Peyer's patch (tissue), 4 donors: ENCODE measurements at regions not wholly inside any gene's neighbourhood (a gene's known extent, or its start where the extent isn't known, plus 50 kb on each side); places are given as distances from the start of the nearest gene placed in this dataset.

ENCODE experiments used
- DNase-seq, 3 donors: peaks; one replicate each; pipeline ENCODE4 v3.0.0-alpha.2; 2017 to 2019
- H3K27ac ChIP-seq, 4 donors: fragments of 200-600 bp; sonication (generic); one replicate each; pipeline ENCODE4 v1.5.1; 2016 to 2019
- H3K27me3 ChIP-seq, 2 donors: fragments of 200-600 bp; sonication (generic); one replicate each; pipeline ENCODE4 v1.5.1; 2019
- H3K36me3 ChIP-seq, 3 donors: fragments of 200-600 bp; sonication (generic); one replicate each; pipeline ENCODE4 v1.5.1; 2016 to 2019
- H3K4me1 ChIP-seq, 4 donors: fragments of 200-600 bp; sonication (generic); one replicate each; pipeline ENCODE4 v1.5.1; 2016 to 2019
- H3K4me3 ChIP-seq, 4 donors: fragments of 200-600 bp; sonication (generic); 1 replicate in 3 of 4; 2 replicates in 1 of 4; pipeline ENCODE4 v1.5.1; 2016 to 2019; ENCODE audit warnings: mild to moderate bottlenecking in 1 of 4
- H3K9me3 ChIP-seq, 4 donors: fragments of 200-600 bp; sonication (generic); one replicate each; pipeline ENCODE4 v1.5.1; 2016 to 2019; ENCODE audit warnings: mild to moderate bottlenecking in 1 of 4
- CTCF ChIP-seq, 6 experiments: fragments of 450-650 bp in 4 of 6; fragments of 200-600 bp in 2 of 6; sonication (generic) in 1 of 6; IDR thresholded peaks; one replicate each; pipeline ENCODE4 v1.5.1; 2017 to 2019; ENCODE audit warnings: antibody characterized with exemption in 6 of 6, mild to moderate bottlenecking in 3 of 6, moderate library complexity in 1 of 6
- POLR2A ChIP-seq, 2 donors: fragments of 450-650 bp; IDR thresholded peaks; one replicate each; pipeline ENCODE4 v1.5.1; 2017; ENCODE audit warnings: antibody characterized with exemption in 2 of 2, mild to moderate bottlenecking in 2 of 2, moderate library complexity in 2 of 2

- TF ChIP-seq POLR2A (IDR thresholded peaks at IDR 0.05) (no peak), CTCF (IDR thresholded peaks at IDR 0.05) (no peak)
- no peak overlapping the region for H3K27ac ChIP-seq
- H3K4me1 ChIP-seq = no peaks in the 10 kb centered on the region
- no peaks in the 10 kb centered on the region for H3K27me3 ChIP-seq
- no peaks in the 10 kb centered on the region for H3K9me3 ChIP-seq
- H3K36me3 ChIP-seq = no peaks in the 10 kb centered on the region
- DNase-seq = no peak
- H3K4me3 ChIP-seq = no peak overlapping the region
Measured at GRCh38 chr9:82353631-82354278, 365.2 kb downstream of the SPATA31D1 start.

- Histone ChIP-seq H3K4me3 (no peak overlapping the region), H3K27ac (no peak overlapping the region), H3K9me3 (no peaks in the 10 kb centered on the region), H3K36me3 (no peaks in the 10 kb centered on the region), H3K4me1 (no peaks in the 10 kb centered on the region), H3K27me3 (no peaks in the 10 kb centered on the region)
- DNase-seq = no peak
- TF ChIP-seq CTCF (IDR thresholded peaks at IDR 0.05) (no peak), POLR2A (IDR thresholded peaks at IDR 0.05) (no peak)
Measured at GRCh38 chr9:82354279-82354659, 365.7 kb downstream of the SPATA31D1 start.

- Histone ChIP-seq H3K4me1 (no peaks in the 10 kb centered on the region), H3K9me3 (no peaks in the 10 kb centered on the region), H3K27ac (no peak overlapping the region), H3K36me3 (no peaks in the 10 kb centered on the region), H3K4me3 (no peak overlapping the region), H3K27me3 (no peaks in the 10 kb centered on the region)
- no peak for TF ChIP-seq CTCF (IDR thresholded peaks at IDR 0.05)
- DNase-seq = no peak
Measured at GRCh38 chr9:82356131-82356530, 367.6 kb downstream of the SPATA31D1 start.

GRCh38 chr9:82356871-82357270 is 368.3 kb downstream of the SPATA31D1 start:
- no peak overlapping the region for H3K4me3 ChIP-seq
- TF ChIP-seq CTCF (IDR thresholded peaks at IDR 0.05) (no peak), POLR2A (IDR thresholded peaks at IDR 0.05) (no peak)
- H3K27ac ChIP-seq = no peak overlapping the region
- no peaks in the 10 kb centered on the region for H3K9me3 ChIP-seq
- H3K4me1 ChIP-seq = no peaks in the 10 kb centered on the region
- no peaks in the 10 kb centered on the region for H3K36me3 ChIP-seq
- no peak for DNase-seq
- no peaks in the 10 kb centered on the region for H3K27me3 ChIP-seq

GRCh38 chr9:82363198-82363597 is 374.6 kb downstream of the SPATA31D1 start:
- Histone ChIP-seq H3K36me3 (no peaks in the 10 kb centered on the region), H3K9me3 (no peaks in the 10 kb centered on the region)
- TF ChIP-seq POLR2A (IDR thresholded peaks at IDR 0.05) = no peak
- no peak for TF ChIP-seq CTCF (IDR thresholded peaks at IDR 0.05)

DNA sequence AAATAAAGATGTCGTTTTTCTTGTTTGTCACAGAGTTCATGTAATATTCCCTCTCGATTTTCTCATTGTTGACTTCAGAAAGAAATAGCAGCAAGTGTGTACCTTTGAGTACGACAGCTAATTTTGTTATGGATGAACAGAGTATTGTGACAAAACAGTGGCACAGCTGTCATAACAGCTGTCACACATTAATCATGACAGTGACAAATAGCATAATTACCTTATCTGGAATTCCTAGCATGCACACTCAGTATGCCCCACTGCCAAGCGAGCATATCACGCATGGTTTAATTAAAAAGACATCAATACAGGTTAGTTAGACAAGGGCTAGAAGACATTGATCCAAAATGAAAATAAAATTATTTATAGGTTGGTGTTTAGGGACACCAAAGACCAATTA is 375.1 kb downstream of the SPATA31D1 start:
- Histone ChIP-seq H3K27me3 (no peaks in the 10 kb centered on the region), H3K4me1 (no peaks in the 10 kb centered on the region), H3K4me3 (no peak overlapping the region), H3K36me3 (no peaks in the 10 kb centered on the region), H3K9me3 (no peaks in the 10 kb centered on the region), H3K27ac (no peak overlapping the region)
- TF ChIP-seq CTCF (IDR thresholded peaks at IDR 0.05) (no peak), POLR2A (IDR thresholded peaks at IDR 0.05) (no peak)
- no peak for DNase-seq

More at GRCh38 chr9:82363198-82363597, 374.6 kb downstream of the SPATA31D1 start:
- H3K27me3 ChIP-seq = no peaks in the 10 kb centered on the region
- DNase-seq = no peak
- H3K4me1 ChIP-seq = no peaks in the 10 kb centered on the region
- no peak overlapping the region for H3K27ac ChIP-seq
- H3K4me3 ChIP-seq = no peak overlapping the region
